B cell (primary cell): ENCODE measurements at regions not wholly inside any gene's neighbourhood (a gene's known extent, or its start where the extent isn't known, plus 50 kb on each side); places are given as distances from the start of the nearest gene placed in this dataset.

Experiments
- ATAC-seq: fragments of 200-7000 bp; cut with Tn5 transposase; one replicate; pipeline ENCODE4 v1.10.0; 2021; ENCODE audit warnings: low read depth, mild to moderate bottlenecking, moderate number of reproducible peaks, moderate library complexity
- CTCF ChIA-PET: fragments of 350-600 bp; sonication (Branson Sonifier 250); formaldehyde crosslinking; loops from one replicate; lab custom pipeline; 2021; ENCODE audit warnings: antibody characterized with exemption, inconsistent platforms; lab: Charles Lee
- POLR2A ChIA-PET: fragments of 350-600 bp; sonication (Branson Sonifier 250); formaldehyde crosslinking; loops from one replicate; lab custom pipeline; 2021; ENCODE audit warnings: antibody characterized with exemption; lab: Charles Lee
- DNase-seq: peaks from one replicate; pipeline ENCODE4 v3.0.0; 2013
- H2AFZ ChIP-seq: 2 replicates; pipeline ENCODE4 v1.6.1; 2012; ENCODE audit warnings: mild to moderate bottlenecking, low read depth, low read length; ENCODE audit not compliant: insufficient read depth, poor library complexity, severe bottlenecking
- H3K27ac ChIP-seq, 2 donors: 1 replicate in 1 of 2; 2 replicates in 1 of 2; pipeline ENCODE4 v1.5.1; 2012 to 2013; ENCODE audit warnings: low read length in 2 of 2, mild to moderate bottlenecking in 2 of 2, moderate library complexity in 1 of 2
- H3K27me3 ChIP-seq, 4 experiments: fragments of 200-600 bp in 1 of 4; sonication (generic) in 1 of 4; replicated peaks in 1 of 4; 1 replicate in 2 of 4; 2 replicates in 2 of 4; pipeline versions ENCODE4 v1.6.1 to v1.7.0; 2013 to 2016; ENCODE audit warnings: low read length in 3 of 4, mild to moderate bottlenecking in 2 of 4, mixed read lengths in 1 of 4, moderate library complexity in 1 of 4; ENCODE audit not compliant: insufficient read depth in 4 of 4, control insufficient read depth in 3 of 4; ENCODE audit errors: control extremely low read depth in 1 of 4
- H3K36me3 ChIP-seq, 2 experiments: replicated peaks in 1 of 2; 1 replicate in 1 of 2; 2 replicates in 1 of 2; pipeline versions ENCODE4 v1.6.1 to v1.7.1; 2013; ENCODE audit warnings: low read length in 1 of 2; ENCODE audit not compliant: insufficient read depth in 2 of 2, control insufficient read depth in 1 of 2; ENCODE audit errors: control extremely low read depth in 1 of 2, extremely low read depth in 1 of 2
- H3K4me1 ChIP-seq, 2 donors: fragments of 200-600 bp in 1 of 2; sonication (generic) in 1 of 2; 1 replicate in 1 of 2; 2 replicates in 1 of 2; pipeline versions ENCODE4 v1.5.1 to v1.6.1; 2013 to 2017; ENCODE audit warnings: low read length in 2 of 2; ENCODE audit not compliant: control insufficient read depth in 2 of 2, insufficient read depth in 2 of 2
- H3K4me2 ChIP-seq: replicated peaks from 2 replicates; pipeline ENCODE3; 2012; ENCODE audit warnings: mild to moderate bottlenecking, low read depth, low read length; ENCODE audit not compliant: poor library complexity, severe bottlenecking
- H3K4me3 ChIP-seq, 5 experiments: fragments of 200-600 bp in 1 of 5; sonication (generic) in 1 of 5; 1 replicate in 3 of 5; 2 replicates in 2 of 5; pipeline versions ENCODE4 v1.5.1 to v1.7.0; 2011 to 2016; ENCODE audit warnings: low read length in 4 of 5, mild to moderate bottlenecking in 4 of 5, low read depth in 2 of 5, control low read depth in 1 of 5, moderate library complexity in 1 of 5; ENCODE audit not compliant: insufficient read depth in 1 of 5; ENCODE audit errors: control extremely low read depth in 1 of 5, extremely low read depth in 1 of 5
- H3K79me2 ChIP-seq: fragments of 200-600 bp; sonication (generic); one replicate; pipeline ENCODE4 v1.6.0; 2016; ENCODE audit warnings: low read length; ENCODE audit not compliant: control insufficient read depth, insufficient read depth
- H3K9ac ChIP-seq: fragments of 200-600 bp; sonication (generic); 2 replicates; pipeline ENCODE4 v1.6.1; 2017; ENCODE audit warnings: mild to moderate bottlenecking, low read length, moderate library complexity
- H3K9me3 ChIP-seq, 3 donors: one replicate each; pipeline versions ENCODE4 v1.6.1 to v1.7.1; 2013; ENCODE audit warnings: low read length in 2 of 3; ENCODE audit not compliant: control insufficient read depth in 2 of 3, insufficient read depth in 1 of 3; ENCODE audit errors: control extremely low read depth in 1 of 3
- H4K20me1 ChIP-seq: 2 replicates; pipeline ENCODE4 v1.6.0; 2012; ENCODE audit warnings: mild to moderate bottlenecking, low read length; ENCODE audit not compliant: insufficient read depth, control insufficient read depth, poor library complexity, severe bottlenecking
- H3K27ac Mint-ChIP-seq: one replicate; pipeline ENCODE4 v1.8.0; 2021; ENCODE audit warnings: mixed read lengths
- H3K27me3 Mint-ChIP-seq: one replicate; pipeline ENCODE4 v1.8.0; 2021; ENCODE audit warnings: mixed read lengths
- H3K4me1 Mint-ChIP-seq: one replicate; pipeline ENCODE4 v1.8.0; 2021; ENCODE audit warnings: mixed read lengths
- H3K4me3 Mint-ChIP-seq: one replicate; pipeline ENCODE4 v1.8.0; 2021; ENCODE audit warnings: mixed read lengths
- H3K9me3 Mint-ChIP-seq: one replicate; pipeline ENCODE4 v1.8.0; 2022; ENCODE audit warnings: mixed read lengths; ENCODE audit not compliant: insufficient read depth
- EZH2 ChIP-seq: IDR thresholded peaks from 2 replicates; pipeline ENCODE4 v1.6.1; 2012; ENCODE audit warnings: borderline replicate concordance, low read depth, mild to moderate bottlenecking, moderate library complexity, low read length; ENCODE audit not compliant: insufficient read depth, poor library complexity, severe bottlenecking
- WGBS: methylation state at CpG from one replicate; pipeline ENCODE4 v1.1.5; 2013; ENCODE audit warnings: missing lambda C conversion rate; ENCODE audit not compliant: insufficient coverage; 5-methylcytosine and 5-hydroxymethylcytosine counted together
- intact Hi-C: fragments of 100-400 bp; cut with micrococcal nuclease; formaldehyde crosslinking; loops from one replicate; pipeline ENCODE4 v1.10.0; 2022
- TF ChIP-seq, protein P1 (sequence below): fragments of 200-600 bp; IDR thresholded peaks from one replicate; pipeline ENCODE4 v1.8.0; 2022; ENCODE audit warnings: antibody characterized with exemption, mild to moderate bottlenecking

DNA sequence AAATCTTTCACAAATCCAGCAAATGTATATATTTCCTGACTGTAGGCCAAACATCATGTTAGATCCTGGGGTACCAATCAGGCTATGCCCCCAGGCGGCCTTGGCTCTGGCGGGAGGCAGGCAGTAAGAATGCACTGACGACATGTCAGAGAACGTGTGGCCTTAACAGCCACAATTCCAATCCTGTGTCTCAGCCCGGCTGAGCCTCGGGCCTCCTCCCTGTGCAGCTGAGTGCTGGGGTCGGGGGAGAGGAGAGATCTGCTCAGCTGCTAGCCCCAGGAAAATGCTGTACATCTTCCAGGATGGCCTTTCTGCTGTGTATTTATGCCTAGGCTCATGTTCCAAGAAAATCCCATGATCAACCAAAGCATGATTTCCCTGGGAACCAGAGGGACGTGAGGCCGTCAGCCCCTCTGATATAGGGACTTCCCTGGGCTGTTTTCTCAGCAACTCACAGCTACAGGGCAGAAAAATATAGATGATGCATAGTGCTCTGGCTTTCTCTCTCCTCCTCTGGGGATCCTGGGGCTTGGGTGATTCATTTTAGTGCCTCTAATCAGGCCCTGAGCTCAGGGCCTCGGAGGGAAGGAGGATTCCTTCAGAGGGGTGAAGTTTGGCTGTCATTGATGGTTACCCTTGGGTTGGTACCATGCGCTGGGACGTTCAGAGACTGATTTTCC is 604.0 kb downstream of the HS3ST4 start:
- no peak for ATAC-seq

DNA sequence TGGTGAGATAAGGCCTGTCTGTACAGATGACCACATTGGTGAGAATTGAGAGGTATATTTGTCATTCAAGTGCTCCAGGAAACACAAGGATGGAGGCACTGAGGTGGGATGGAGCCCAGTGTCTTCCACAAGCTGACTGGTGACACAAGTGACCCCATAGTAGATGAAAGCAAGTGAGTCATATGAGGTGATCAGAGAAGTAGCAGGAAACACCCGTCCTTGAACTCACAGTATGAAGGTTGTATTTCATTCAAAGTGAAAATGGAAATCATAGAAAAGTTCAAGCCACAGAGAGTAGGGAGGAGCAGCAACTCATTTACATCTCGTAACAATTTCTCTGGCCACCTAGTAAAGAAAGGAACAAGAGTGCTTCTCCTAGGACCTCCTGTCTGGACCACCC is 609.8 kb downstream of the HS3ST4 start:
- H2AFZ ChIP-seq, result no peak overlapping the region
- TF ChIP-seq EZH2, result no peak
- TF ChIP-seq, protein P1, sequence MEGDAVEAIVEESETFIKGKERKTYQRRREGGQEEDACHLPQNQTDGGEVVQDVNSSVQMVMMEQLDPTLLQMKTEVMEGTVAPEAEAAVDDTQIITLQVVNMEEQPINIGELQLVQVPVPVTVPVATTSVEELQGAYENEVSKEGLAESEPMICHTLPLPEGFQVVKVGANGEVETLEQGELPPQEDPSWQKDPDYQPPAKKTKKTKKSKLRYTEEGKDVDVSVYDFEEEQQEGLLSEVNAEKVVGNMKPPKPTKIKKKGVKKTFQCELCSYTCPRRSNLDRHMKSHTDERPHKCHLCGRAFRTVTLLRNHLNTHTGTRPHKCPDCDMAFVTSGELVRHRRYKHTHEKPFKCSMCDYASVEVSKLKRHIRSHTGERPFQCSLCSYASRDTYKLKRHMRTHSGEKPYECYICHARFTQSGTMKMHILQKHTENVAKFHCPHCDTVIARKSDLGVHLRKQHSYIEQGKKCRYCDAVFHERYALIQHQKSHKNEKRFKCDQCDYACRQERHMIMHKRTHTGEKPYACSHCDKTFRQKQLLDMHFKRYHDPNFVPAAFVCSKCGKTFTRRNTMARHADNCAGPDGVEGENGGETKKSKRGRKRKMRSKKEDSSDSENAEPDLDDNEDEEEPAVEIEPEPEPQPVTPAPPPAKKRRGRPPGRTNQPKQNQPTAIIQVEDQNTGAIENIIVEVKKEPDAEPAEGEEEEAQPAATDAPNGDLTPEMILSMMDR, result no peak
- no peak overlapping the region for H3K27ac Mint-ChIP-seq
- no peak for ATAC-seq
- no peak overlapping the region for H3K4me3 Mint-ChIP-seq
- ChIA-PET CTCF (no interaction called here), POLR2A (no interaction called here)
- no peaks in the 10 kb centered on the region for H3K9me3 Mint-ChIP-seq
- 100% methylated on average over 1 of the region's 2 CpGs for WGBS
- no peaks in the 10 kb centered on the region for H3K36me3 ChIP-seq
- H3K27me3 Mint-ChIP-seq, result peaks cover 2% of the 10 kb centered on the region
- H3K27me3 ChIP-seq, result no peaks in the 10 kb centered on the region
- no peaks in the 10 kb centered on the region for H3K9me3 ChIP-seq
- H3K4me2 ChIP-seq, result no peak overlapping the region
- H3K4me1 Mint-ChIP-seq, result no peaks in the 10 kb centered on the region
- H3K27ac ChIP-seq, result no peak overlapping the region
- no peak overlapping the region for H3K9ac ChIP-seq
- DNase-seq, result no peak
- H3K4me1 ChIP-seq, result no peaks in the 10 kb centered on the region
- no peak overlapping the region for H3K4me3 ChIP-seq
- no peaks in the 10 kb centered on the region for H4K20me1 ChIP-seq
- H3K79me2 ChIP-seq, result no peaks in the 10 kb centered on the region
- intact Hi-C loops, result no loop called here

More for the DNA sequence above, 604.0 kb downstream of the HS3ST4 start:
- H3K9ac ChIP-seq, result no peak overlapping the region
- H4K20me1 ChIP-seq, result no peaks in the 10 kb centered on the region
- no peak overlapping the region for H3K4me3 Mint-ChIP-seq
- H2AFZ ChIP-seq, result no peak overlapping the region
- H3K4me3 ChIP-seq, result no peak overlapping the region
- H3K79me2 ChIP-seq, result no peaks in the 10 kb centered on the region
- no peak overlapping the region for H3K4me2 ChIP-seq
- H3K27ac ChIP-seq, result no peak overlapping the region
- H3K9me3 ChIP-seq, result peaks cover 0 to 4% (median 0%) of the 10 kb centered on the region in 3 donors
- no peaks in the 10 kb centered on the region for H3K9me3 Mint-ChIP-seq
- ChIA-PET POLR2A (no interaction called here), CTCF (no interaction called here)
- DNase-seq, result no peak
- no peaks in the 10 kb centered on the region for H3K4me1 Mint-ChIP-seq
- no peak for TF ChIP-seq EZH2
- TF ChIP-seq, protein P1, result no peak
- no peaks in the 10 kb centered on the region for H3K27me3 ChIP-seq
- no peaks in the 10 kb centered on the region for H3K36me3 ChIP-seq
- no peaks in the 10 kb centered on the region for H3K4me1 ChIP-seq
- intact Hi-C loops, result no loop called here
- WGBS, result 76% methylated on average over 7 of the region's 12 CpGs
- no peak overlapping the region for H3K27ac Mint-ChIP-seq
- H3K27me3 Mint-ChIP-seq, result no peaks in the 10 kb centered on the region
